ENCODE measurements at regions not wholly inside any gene's neighbourhood (a gene's known extent, or its start where the extent isn't known, plus 50 kb on each side); places are given as distances from the start of the nearest gene placed in this dataset.

- TF ChIP-seq CTCF (IDR thresholded peaks at IDR 0.05): no peak
- no peak for TF ChIP-seq EZH2 (IDR thresholded peaks at IDR 0.05)
- TF ChIP-seq EZH2phosphoT487 (IDR thresholded peaks at IDR 0.05): no peak
These were observed 145.4 kb upstream of the KITLG start for GRCh38 chr12:88725592-88726143.
